Ishikawa (cell line): ENCODE measurements at regions not wholly inside any gene's neighbourhood (a gene's known extent, or its start where the extent isn't known, plus 50 kb on each side); places are given as distances from the start of the nearest gene placed in this dataset.

ENCODE experiments used
- CEBPB ChIP-seq: IDR thresholded peaks from 2 replicates; pipeline ENCODE4 v1.6.1; 2012
- CREB1 ChIP-seq: IDR thresholded peaks from 2 replicates; pipeline ENCODE4 v1.6.1; 2012; ENCODE audit warnings: low read depth
- EGR1 ChIP-seq: IDR thresholded peaks from 2 replicates; pipeline ENCODE4 v1.6.1; 2012
- EP300 ChIP-seq: IDR thresholded peaks from 2 replicates; pipeline ENCODE4 v1.6.1; 2012; ENCODE audit warnings: borderline replicate concordance
- FOXM1 ChIP-seq: IDR thresholded peaks from 2 replicates; pipeline ENCODE4 v1.6.1; 2012; ENCODE audit warnings: low read depth, borderline replicate concordance
- MAX ChIP-seq: IDR thresholded peaks from 2 replicates; pipeline ENCODE4 v1.6.1; 2012
- NFIC ChIP-seq: IDR thresholded peaks from 2 replicates; pipeline ENCODE4 v1.6.1; 2012
- RAD21 ChIP-seq: IDR thresholded peaks from 2 replicates; pipeline ENCODE4 v1.6.1; 2012; ENCODE audit warnings: low read depth
- TAF1 ChIP-seq: IDR thresholded peaks from 2 replicates; pipeline ENCODE4 v1.6.1; 2012; ENCODE audit warnings: low read depth, mild to moderate bottlenecking
- TCF12 ChIP-seq: IDR thresholded peaks from 2 replicates; pipeline ENCODE4 v1.6.1; 2012; ENCODE audit warnings: low read depth
- TEAD4 ChIP-seq: IDR thresholded peaks from 2 replicates; pipeline ENCODE4 v1.6.1; 2012
- YY1 ChIP-seq: IDR thresholded peaks from 2 replicates; pipeline ENCODE4 v1.6.1; 2012; ENCODE audit warnings: low read depth
- ZBTB7A ChIP-seq: IDR thresholded peaks from 2 replicates; pipeline ENCODE4 v1.6.1; 2012; ENCODE audit warnings: low read depth
- TF ChIP-seq, protein P1 (sequence below): IDR thresholded peaks from 2 replicates; pipeline ENCODE4 v1.6.1; 2012; ENCODE audit warnings: low read depth, mild to moderate bottlenecking
- TF ChIP-seq, protein P2 (sequence below): IDR thresholded peaks from 2 replicates; pipeline ENCODE4 v1.6.1; 2012

- TF ChIP-seq TEAD4: no peak
- TF ChIP-seq ZBTB7A: no peak
Observed at GRCh38 chr2:6288791-6289190, 576.9 kb downstream of the CMPK2 start.

GRCh38 chr2:6290217-6291015, 575.3 kb downstream of the CMPK2 start:
- TF ChIP-seq CEBPB (no peak), EP300 (no peak), YY1 (no peak), MAX (no peak), NFIC (no peak), TCF12 (no peak), RAD21 (no peak), CREB1 (no peak), TEAD4 (no peak), ZBTB7A (no peak), FOXM1 (no peak)
- TF ChIP-seq, protein P1, sequence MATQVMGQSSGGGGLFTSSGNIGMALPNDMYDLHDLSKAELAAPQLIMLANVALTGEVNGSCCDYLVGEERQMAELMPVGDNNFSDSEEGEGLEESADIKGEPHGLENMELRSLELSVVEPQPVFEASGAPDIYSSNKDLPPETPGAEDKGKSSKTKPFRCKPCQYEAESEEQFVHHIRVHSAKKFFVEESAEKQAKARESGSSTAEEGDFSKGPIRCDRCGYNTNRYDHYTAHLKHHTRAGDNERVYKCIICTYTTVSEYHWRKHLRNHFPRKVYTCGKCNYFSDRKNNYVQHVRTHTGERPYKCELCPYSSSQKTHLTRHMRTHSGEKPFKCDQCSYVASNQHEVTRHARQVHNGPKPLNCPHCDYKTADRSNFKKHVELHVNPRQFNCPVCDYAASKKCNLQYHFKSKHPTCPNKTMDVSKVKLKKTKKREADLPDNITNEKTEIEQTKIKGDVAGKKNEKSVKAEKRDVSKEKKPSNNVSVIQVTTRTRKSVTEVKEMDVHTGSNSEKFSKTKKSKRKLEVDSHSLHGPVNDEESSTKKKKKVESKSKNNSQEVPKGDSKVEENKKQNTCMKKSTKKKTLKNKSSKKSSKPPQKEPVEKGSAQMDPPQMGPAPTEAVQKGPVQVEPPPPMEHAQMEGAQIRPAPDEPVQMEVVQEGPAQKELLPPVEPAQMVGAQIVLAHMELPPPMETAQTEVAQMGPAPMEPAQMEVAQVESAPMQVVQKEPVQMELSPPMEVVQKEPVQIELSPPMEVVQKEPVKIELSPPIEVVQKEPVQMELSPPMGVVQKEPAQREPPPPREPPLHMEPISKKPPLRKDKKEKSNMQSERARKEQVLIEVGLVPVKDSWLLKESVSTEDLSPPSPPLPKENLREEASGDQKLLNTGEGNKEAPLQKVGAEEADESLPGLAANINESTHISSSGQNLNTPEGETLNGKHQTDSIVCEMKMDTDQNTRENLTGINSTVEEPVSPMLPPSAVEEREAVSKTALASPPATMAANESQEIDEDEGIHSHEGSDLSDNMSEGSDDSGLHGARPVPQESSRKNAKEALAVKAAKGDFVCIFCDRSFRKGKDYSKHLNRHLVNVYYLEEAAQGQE: no peak
- TF ChIP-seq, protein P2, sequence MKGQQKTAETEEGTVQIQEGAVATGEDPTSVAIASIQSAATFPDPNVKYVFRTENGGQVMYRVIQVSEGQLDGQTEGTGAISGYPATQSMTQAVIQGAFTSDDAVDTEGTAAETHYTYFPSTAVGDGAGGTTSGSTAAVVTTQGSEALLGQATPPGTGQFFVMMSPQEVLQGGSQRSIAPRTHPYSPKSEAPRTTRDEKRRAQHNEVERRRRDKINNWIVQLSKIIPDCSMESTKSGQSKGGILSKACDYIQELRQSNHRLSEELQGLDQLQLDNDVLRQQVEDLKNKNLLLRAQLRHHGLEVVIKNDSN: no peak

GRCh38 chr2:6294791-6295190, 570.9 kb downstream of the CMPK2 start:
- TF ChIP-seq EGR1: no peak
- TF ChIP-seq MAX: no peak
- TF ChIP-seq, protein P2: no peak
- TF ChIP-seq NFIC: no peak
- TF ChIP-seq TCF12: no peak
- TF ChIP-seq RAD21: no peak
- no peak for TF ChIP-seq EP300
- no peak for TF ChIP-seq YY1
- no peak for TF ChIP-seq TEAD4
- TF ChIP-seq, protein P1: no peak
- no peak for TF ChIP-seq ZBTB7A

GRCh38 chr2:6297238-6297637, 568.5 kb downstream of the CMPK2 start:
- no peak for TF ChIP-seq NFIC
- TF ChIP-seq EGR1: no peak
- no peak for TF ChIP-seq EP300
- no peak for TF ChIP-seq MAX
- no peak for TF ChIP-seq YY1
- TF ChIP-seq RAD21: no peak
- TF ChIP-seq FOXM1: no peak
- TF ChIP-seq TAF1: no peak
- no peak for TF ChIP-seq CEBPB
- TF ChIP-seq ZBTB7A: no peak
- no peak for TF ChIP-seq TEAD4
- no peak for TF ChIP-seq CREB1
- TF ChIP-seq TCF12: no peak
- TF ChIP-seq, protein P1: no peak
- TF ChIP-seq, protein P2: no peak
